GM12872 (cell line): ENCODE measurements at regions not wholly inside any gene's neighbourhood (a gene's known extent, or its start where the extent isn't known, plus 50 kb on each side); places are given as distances from the start of the nearest gene placed in this dataset.

Experiments
- TF ChIP-seq, protein P1 (sequence below): IDR thresholded peaks from 3 replicates; pipeline ENCODE4 v1.5.1; 2011; ENCODE audit warnings: low read depth, mild to moderate bottlenecking, low read length, moderate library complexity; ENCODE audit not compliant: insufficient read depth

DNA sequence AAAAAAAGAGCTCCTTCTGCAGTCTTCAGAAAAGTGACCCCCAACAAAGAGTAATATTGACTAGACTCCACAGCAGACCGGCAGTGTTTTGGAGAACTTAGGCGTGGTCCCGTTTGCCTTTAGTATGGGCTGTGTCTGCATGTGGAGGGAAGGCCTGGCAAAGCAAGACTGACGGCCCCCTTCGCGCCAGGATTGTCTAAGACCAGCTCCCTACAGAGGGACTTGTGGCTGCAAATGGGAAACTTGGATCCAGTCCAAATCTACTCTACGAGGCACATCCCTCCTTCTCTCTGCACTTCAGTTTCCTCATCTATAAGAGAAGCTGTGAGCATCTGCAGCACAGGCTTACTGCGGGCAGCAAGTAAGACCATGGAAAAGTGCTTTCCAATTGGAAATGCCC, 350.0 kb downstream of the ZNF536 start:
- TF ChIP-seq, protein P1, sequence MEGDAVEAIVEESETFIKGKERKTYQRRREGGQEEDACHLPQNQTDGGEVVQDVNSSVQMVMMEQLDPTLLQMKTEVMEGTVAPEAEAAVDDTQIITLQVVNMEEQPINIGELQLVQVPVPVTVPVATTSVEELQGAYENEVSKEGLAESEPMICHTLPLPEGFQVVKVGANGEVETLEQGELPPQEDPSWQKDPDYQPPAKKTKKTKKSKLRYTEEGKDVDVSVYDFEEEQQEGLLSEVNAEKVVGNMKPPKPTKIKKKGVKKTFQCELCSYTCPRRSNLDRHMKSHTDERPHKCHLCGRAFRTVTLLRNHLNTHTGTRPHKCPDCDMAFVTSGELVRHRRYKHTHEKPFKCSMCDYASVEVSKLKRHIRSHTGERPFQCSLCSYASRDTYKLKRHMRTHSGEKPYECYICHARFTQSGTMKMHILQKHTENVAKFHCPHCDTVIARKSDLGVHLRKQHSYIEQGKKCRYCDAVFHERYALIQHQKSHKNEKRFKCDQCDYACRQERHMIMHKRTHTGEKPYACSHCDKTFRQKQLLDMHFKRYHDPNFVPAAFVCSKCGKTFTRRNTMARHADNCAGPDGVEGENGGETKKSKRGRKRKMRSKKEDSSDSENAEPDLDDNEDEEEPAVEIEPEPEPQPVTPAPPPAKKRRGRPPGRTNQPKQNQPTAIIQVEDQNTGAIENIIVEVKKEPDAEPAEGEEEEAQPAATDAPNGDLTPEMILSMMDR: no peak

DNA sequence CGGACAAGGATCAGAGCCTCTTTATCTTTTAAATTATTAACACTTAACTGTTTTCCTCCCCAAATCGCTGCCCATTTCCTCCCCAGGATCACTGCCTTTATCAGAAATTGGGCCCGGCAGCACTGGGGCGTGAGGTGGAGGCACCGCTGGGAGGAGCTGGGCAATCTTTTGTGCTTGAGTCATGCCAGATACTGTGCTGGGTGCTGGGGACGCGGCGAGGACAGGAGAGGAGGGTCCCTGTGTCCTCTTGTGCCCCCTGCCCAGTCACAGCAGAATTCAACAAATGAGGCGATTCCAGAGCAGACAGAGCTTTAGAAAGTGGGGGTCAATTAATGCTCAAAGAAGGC, 347.8 kb downstream of the ZNF536 start:
- TF ChIP-seq, protein P1: no peak

DNA sequence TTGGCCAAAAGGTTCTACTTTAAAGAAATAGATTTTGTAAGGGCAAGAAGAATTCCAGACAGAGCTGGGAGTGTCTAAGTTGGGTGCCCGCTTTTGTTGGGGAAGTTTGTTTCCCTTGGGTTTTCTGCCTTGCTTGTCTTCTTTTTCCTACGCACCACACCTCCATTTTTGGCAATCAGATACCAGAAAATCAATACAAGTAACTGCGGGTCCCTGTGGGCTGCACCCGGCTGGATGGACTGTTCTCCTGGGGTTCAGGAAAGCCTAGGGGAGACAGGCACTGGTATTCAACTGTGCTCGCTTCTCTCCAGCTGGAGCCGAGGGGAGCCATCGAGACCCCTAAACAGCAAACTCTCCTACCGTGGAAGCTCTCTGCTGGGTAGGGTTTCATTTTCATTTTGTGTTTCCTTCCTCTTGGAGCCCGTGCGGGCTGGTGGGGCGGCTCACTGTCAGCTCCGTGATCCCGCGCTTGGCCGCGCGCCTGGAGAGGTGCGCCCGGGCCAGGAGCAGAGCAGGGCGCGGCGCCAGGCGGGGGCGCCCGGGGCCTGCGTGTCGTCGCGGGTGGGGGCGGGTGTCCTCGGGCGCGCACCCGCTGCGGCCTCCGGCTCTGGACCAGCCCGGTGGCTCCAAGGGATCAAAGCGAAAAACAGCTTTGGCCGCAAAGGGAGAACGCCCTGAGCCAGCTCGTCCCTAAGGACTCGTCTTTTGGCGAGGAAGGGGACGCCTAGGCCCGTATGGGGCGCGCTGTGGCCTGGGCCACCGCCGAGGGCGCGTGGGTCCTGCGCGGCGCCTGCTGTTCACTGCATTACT, 347.2 kb downstream of the ZNF536 start:
- TF ChIP-seq, protein P1: no peak

DNA sequence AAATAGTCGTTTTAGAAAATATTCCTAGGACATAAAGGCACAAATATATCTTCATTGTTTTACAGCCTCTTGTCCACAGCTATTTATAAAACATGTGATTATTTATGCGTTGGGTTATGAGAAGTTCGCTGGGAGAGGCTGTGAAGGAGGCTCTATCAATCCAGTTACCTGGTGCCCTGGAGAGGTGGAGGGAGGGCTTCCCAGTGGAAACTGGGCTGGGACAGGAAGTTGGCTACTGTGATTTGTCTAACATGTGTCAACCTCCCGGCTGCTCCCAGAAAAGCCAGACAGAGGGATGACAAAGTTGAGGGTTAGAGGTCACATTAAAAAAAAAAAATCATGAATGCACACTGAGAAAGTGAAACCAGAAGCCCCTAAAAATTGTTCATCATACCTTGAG, 346.5 kb downstream of the ZNF536 start:
- TF ChIP-seq, protein P1: no peak

DNA sequence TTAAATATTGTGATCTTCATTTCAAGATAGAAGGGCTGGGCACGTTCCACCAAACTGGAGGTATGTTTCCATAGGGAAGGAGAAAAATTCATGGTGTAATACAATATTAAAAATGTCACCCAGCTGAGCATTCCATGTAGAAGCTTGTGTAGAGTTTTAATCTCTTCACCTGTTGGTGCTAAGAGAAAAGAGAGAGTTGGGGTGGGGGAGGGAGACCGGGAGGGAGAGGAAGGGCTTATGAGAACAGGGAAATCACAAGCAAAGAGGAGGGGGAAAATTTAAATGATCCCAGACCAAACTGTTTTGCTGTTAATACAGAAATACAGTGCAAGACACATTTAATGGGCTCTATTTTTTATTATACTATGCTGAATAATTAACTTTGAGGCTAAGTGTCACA, 345.8 kb downstream of the ZNF536 start:
- TF ChIP-seq, protein P1: no peak

DNA sequence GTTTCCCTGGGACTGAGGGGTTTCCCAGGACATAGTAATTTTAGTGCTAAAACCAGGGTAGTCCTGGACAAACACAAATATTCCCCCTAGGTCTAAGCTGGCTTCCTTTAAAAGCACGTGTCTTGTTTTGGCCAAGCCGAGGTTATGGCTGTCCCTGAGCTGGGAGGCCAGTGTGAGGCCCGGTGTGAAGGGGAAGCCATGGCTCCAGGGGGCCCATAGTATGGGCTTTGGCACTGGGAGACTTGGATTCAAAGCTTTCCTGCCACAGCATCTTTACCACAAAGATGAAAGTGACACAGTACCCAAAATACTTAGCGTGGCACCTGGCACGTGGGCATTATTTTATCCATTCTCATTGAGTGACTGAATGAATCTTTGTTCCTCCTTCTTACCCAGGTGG, 345.2 kb downstream of the ZNF536 start:
- TF ChIP-seq, protein P1: no peak

DNA sequence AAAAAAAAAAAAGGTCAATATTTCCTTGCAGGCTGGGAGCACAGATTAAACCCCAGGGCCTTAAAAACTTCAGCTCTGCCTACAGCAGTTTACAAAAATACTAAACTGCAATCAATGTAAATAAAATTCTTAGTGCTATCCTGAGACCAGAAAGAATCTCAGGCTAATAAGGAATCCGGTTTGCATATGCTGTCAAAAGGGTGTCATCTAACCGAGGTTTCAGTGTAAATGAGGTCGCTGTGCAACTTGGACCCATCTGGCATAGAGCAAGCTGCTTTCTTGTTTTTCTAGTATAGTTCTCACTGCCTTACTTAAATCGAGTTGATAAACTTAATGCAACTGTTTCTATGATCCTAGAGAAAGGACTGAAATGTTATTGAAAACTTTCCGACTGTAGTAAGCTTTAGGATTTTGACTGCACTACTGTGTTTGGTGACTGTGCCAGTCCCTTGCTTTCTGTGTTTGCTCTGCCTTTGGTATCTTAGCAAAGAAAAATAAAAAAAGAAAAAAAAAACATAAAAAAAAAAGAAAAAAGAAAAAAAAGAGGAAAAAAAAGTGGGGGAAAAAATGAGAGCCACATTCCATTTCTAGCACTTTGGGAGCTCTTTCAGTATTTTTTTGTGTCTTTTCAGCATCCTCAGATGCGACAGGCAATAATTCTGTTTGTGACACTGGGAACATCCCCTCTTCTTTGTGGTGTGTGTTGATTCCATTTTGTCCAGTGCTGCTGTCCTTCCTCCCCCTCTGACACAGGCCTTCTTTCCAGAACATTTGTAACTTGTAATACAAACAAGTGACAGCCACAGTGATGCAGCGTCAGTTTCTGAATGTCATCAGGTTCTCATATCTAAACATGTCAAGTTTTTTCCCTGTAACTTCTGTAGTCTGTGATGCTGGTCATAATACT, 340.5 kb downstream of the ZNF536 start:
- TF ChIP-seq, protein P1: no peak
